SK-N-SH (cell line): ENCODE measurements at regions not wholly inside any gene's neighbourhood (a gene's known extent, or its start where the extent isn't known, plus 50 kb on each side); places are given as distances from the start of the nearest gene placed in this dataset.

Experiments
- CTCF ChIA-PET: fragments of 300-600, 350-600 bp; formaldehyde crosslinking; extraction: SDS; loops from one replicate; lab custom pipeline; 2021; lab: Yijun Ruan, JAX
- POLR2A ChIA-PET: fragments of 350-600 bp; sonication (Branson Sonifier 250); formaldehyde crosslinking; extraction: SDS; loops from one replicate; lab custom pipeline; 2020; ENCODE audit warnings: antibody characterized with exemption, inconsistent platforms; lab: Yijun Ruan, JAX
- DNase-seq: peaks from one replicate; pipeline ENCODE4 v3.0.0; 2012
- H2AFZ ChIP-seq: fragments of 200-600 bp; sonication (generic); 2 replicates; pipeline ENCODE4 v1.8.1; 2016; ENCODE audit warnings: antibody characterized with exemption, mild to moderate bottlenecking, low read depth
- H3F3A ChIP-seq: fragments of 200-600 bp; sonication (generic); replicated peaks from 2 replicates; pipeline ENCODE3; 2016; ENCODE audit warnings: antibody characterized with exemption, mild to moderate bottlenecking; ENCODE audit not compliant: insufficient read depth
- H3K27ac ChIP-seq, 2 experiments: fragments of 200-500 bp in 1 of 2; fragments of 200-600 bp in 1 of 2; sonication (Bioruptor generic) in 1 of 2; sonication (generic), shearing (Covaris generic) in 1 of 2; 2 replicates each; pipeline versions ENCODE4 v1.5.1 to v1.6.1; 2014 to 2016; ENCODE audit warnings: low read depth in 2 of 2, inconsistent platforms in 1 of 2, low read length in 1 of 2, mild to moderate bottlenecking in 1 of 2, mixed read lengths in 1 of 2
- H3K27me3 ChIP-seq: fragments of 200-600 bp; sonication (generic), shearing (Covaris generic); 2 replicates; pipeline ENCODE4 v1.6.1; 2016; ENCODE audit warnings: mixed run types; ENCODE audit not compliant: insufficient read depth
- H3K36me3 ChIP-seq, 2 experiments: fragments of 200-500 bp in 1 of 2; fragments of 200-600 bp in 1 of 2; sonication (Bioruptor generic) in 1 of 2; sonication (generic) in 1 of 2; replicated peaks in 1 of 2; 2 replicates each; pipeline versions ENCODE3 to v1.5.1; 2014 to 2016; ENCODE audit warnings: low read length in 1 of 2, mild to moderate bottlenecking in 1 of 2; ENCODE audit not compliant: insufficient read depth in 2 of 2, control insufficient read depth in 1 of 2
- H3K4me1 ChIP-seq, 2 experiments: fragments of 200-500 bp in 1 of 2; fragments of 200-600 bp in 1 of 2; sonication (Bioruptor generic) in 1 of 2; sonication (generic), shearing (Covaris generic) in 1 of 2; 2 replicates each; pipeline versions ENCODE4 v1.5.1 to v1.6.1; 2014 to 2016; ENCODE audit warnings: low read depth in 1 of 2, low read length in 1 of 2, mixed run types in 1 of 2; ENCODE audit not compliant: insufficient read depth in 2 of 2, control insufficient read depth in 1 of 2
- H3K4me2 ChIP-seq: fragments of 200-600 bp; sonication (generic), shearing (Covaris generic); 2 replicates; pipeline ENCODE4 v1.6.1; 2017; ENCODE audit warnings: mixed run types
- H3K4me3 ChIP-seq, 2 experiments: fragments of 200-500 bp in 1 of 2; fragments of 200-600 bp in 1 of 2; sonication (Bioruptor generic) in 1 of 2; sonication (generic), shearing (Covaris generic) in 1 of 2; 2 replicates each; pipeline versions ENCODE4 v1.5.1 to v1.8.1; 2014 to 2016; ENCODE audit warnings: low read depth in 2 of 2, inconsistent platforms in 1 of 2, low read length in 1 of 2, mild to moderate bottlenecking in 1 of 2, mixed read lengths in 1 of 2, moderate library complexity in 1 of 2
- H3K79me2 ChIP-seq: fragments of 200-600 bp; sonication (generic); 2 replicates; pipeline ENCODE4 v1.8.1; 2017; ENCODE audit warnings: mild to moderate bottlenecking; ENCODE audit not compliant: insufficient read depth
- H3K9ac ChIP-seq: fragments of 200-600 bp; sonication (generic); 2 replicates; pipeline ENCODE4 v1.6.1; 2017; ENCODE audit warnings: mixed run types
- H3K9me2 ChIP-seq: fragments of 200-600 bp; sonication (generic); 2 replicates; pipeline ENCODE4 v1.6.1; 2017; ENCODE audit warnings: mixed run types
- H3K9me3 ChIP-seq: fragments of 200-600 bp; sonication (generic); 2 replicates; pipeline ENCODE4 v1.6.1; 2017; ENCODE audit warnings: mixed run types, mild to moderate bottlenecking, moderate library complexity
- H4K20me1 ChIP-seq: fragments of 200-600 bp; sonication (generic); 2 replicates; pipeline ENCODE4 v1.6.1; 2017; ENCODE audit warnings: mild to moderate bottlenecking, mixed run types; ENCODE audit not compliant: insufficient read depth
- CHD2 ChIP-seq: fragments of 150-350 bp; IDR thresholded peaks from 2 replicates; pipeline ENCODE4 v1.6.1; 2018; ENCODE audit warnings: low read length; ENCODE audit not compliant: partially characterized antibody
- ELF1 ChIP-seq: IDR thresholded peaks from 2 replicates; pipeline ENCODE4 v1.4.0; 2012
- EP300 ChIP-seq, 2 experiments: IDR thresholded peaks; 2 replicates each; pipeline versions ENCODE4 v1.4.0 to v1.6.1; 2012; ENCODE audit warnings: borderline replicate concordance in 1 of 2, low read depth in 1 of 2, low read length in 1 of 2
- GATA2 ChIP-seq: sonication (generic); formaldehyde crosslinking; IDR thresholded peaks from 2 replicates; pipeline ENCODE4 v1.5.0; 2020; ENCODE audit warnings: mild to moderate bottlenecking, missing genetic modification reagents
- IRF3 ChIP-seq: fragments of 150-350 bp; IDR thresholded peaks from 2 replicates; pipeline ENCODE4 v1.6.1; 2016; ENCODE audit warnings: mild to moderate bottlenecking, low read depth, low read length
- MAX ChIP-seq: IDR thresholded peaks from 2 replicates; pipeline ENCODE4 v1.4.0; 2012; ENCODE audit warnings: low read depth
- MEF2A ChIP-seq: IDR thresholded peaks from 2 replicates; pipeline ENCODE4 v1.4.0; 2012; ENCODE audit warnings: low read depth, borderline replicate concordance
- MXI1 ChIP-seq: IDR thresholded peaks from 2 replicates; pipeline ENCODE4 v1.6.1; 2012; ENCODE audit warnings: mild to moderate bottlenecking, low read depth, low read length, improper control_type of control experiment
- POLR2AphosphoS5 ChIP-seq: IDR thresholded peaks from 2 replicates; pipeline ENCODE4 v1.6.1; 2012; ENCODE audit warnings: low read depth, low read length
- RAD21 ChIP-seq: IDR thresholded peaks from 2 replicates; pipeline ENCODE4 v1.6.1; 2012; ENCODE audit warnings: mild to moderate bottlenecking, low read length
- RCOR1 ChIP-seq: fragments of 150-350 bp; IDR thresholded peaks from 2 replicates; pipeline ENCODE4 v1.6.1; 2017; ENCODE audit warnings: antibody characterized with exemption, low read length
- REST ChIP-seq: IDR thresholded peaks from 2 replicates; pipeline ENCODE4 v1.6.1; 2012; ENCODE audit warnings: mild to moderate bottlenecking, low read depth, low read length, moderate library complexity
- RFX5 ChIP-seq: IDR thresholded peaks from 2 replicates; pipeline ENCODE4 v1.6.1; 2012; ENCODE audit warnings: mild to moderate bottlenecking, improper control_type of control experiment, low read length
- SIN3A ChIP-seq: IDR thresholded peaks from 2 replicates; pipeline ENCODE4 v1.6.1; 2012; ENCODE audit warnings: low read depth, mild to moderate bottlenecking, low read length, moderate library complexity, borderline replicate concordance
- TAF1 ChIP-seq: IDR thresholded peaks from 2 replicates; pipeline ENCODE4 v1.6.1; 2012; ENCODE audit warnings: low read depth, mild to moderate bottlenecking, low read length, moderate library complexity, borderline replicate concordance
- USF1 ChIP-seq: IDR thresholded peaks from 2 replicates; pipeline ENCODE4 v1.4.0; 2012; ENCODE audit warnings: low read depth, borderline replicate concordance
- USF2 ChIP-seq: fragments of 150-350 bp; IDR thresholded peaks from 2 replicates; pipeline ENCODE4 v1.6.1; 2017; ENCODE audit warnings: antibody characterized with exemption, low read length, low read depth, borderline replicate concordance
- YY1 ChIP-seq: IDR thresholded peaks from 2 replicates; pipeline ENCODE4 v1.4.0; 2012; ENCODE audit warnings: low read depth, mild to moderate bottlenecking
- ZBTB33 ChIP-seq: IDR thresholded peaks from 2 replicates; pipeline ENCODE4 v1.4.0; 2012; ENCODE audit warnings: low read depth, borderline replicate concordance
- WGBS: methylation state at CpG from one replicate; pipeline ENCODE4 v1.1.6; 2017; ENCODE audit warnings: low lambda C conversion rate; 5-methylcytosine and 5-hydroxymethylcytosine counted together

- CTCF ChIA-PET: interaction anchor here (1.1 kb wide), 1 partner anchor 413 kb away, joined by 4 read pairs; no protein-coding TSS in a partner anchor
- TF ChIP-seq ELF1: no peak
- no peak for TF ChIP-seq MXI1
- TF ChIP-seq IRF3: no peak
- TF ChIP-seq RAD21: no peak
- TF ChIP-seq GATA2 (CRISPR knock-in tag): no peak
- TF ChIP-seq CHD2: no peak
- TF ChIP-seq RFX5: no peak
- TF ChIP-seq TAF1: no peak
- TF ChIP-seq SIN3A: no peak
- TF ChIP-seq MAX: no peak
- TF ChIP-seq, all 33 proteins: peak for 0
- H3K4me3 ChIP-seq: no peak overlapping the region
- H3K9me3 ChIP-seq: no peaks in the 10 kb centered on the region
- no peaks in the 10 kb centered on the region; a peak in 1 of 4 replicates for H3K4me1 ChIP-seq
- DNase-seq: no peak
- POLR2A ChIA-PET: no interaction called here
- no peak overlapping the region for H3K4me2 ChIP-seq
- H3K9me2 ChIP-seq: no peaks in the 10 kb centered on the region
- H2AFZ ChIP-seq: no peak overlapping the region
- no peaks in the 10 kb centered on the region for H3K36me3 ChIP-seq
- no peaks in the 10 kb centered on the region for H3K27me3 ChIP-seq
- H3K27ac ChIP-seq: no peak overlapping the region
- no peaks in the 10 kb centered on the region for H3F3A ChIP-seq
- 100% methylated on average over 5 of the region's 26 CpGs for WGBS
- no peaks in the 10 kb centered on the region for H4K20me1 ChIP-seq
- no peaks in the 10 kb centered on the region for H3K79me2 ChIP-seq
- no peak overlapping the region for H3K9ac ChIP-seq
These were observed 140.3 kb downstream of the CRYBB2 start for GRCh38 chr22:25359601-25360261.

- H3K4me1 ChIP-seq: no peaks in the 10 kb centered on the region; a peak in 1 of 4 replicates
- H3F3A ChIP-seq: no peaks in the 10 kb centered on the region
- ChIA-PET POLR2A (no interaction called here), CTCF (interaction anchor here (1.1 kb wide), 1 partner anchor 413 kb away, joined by 4 read pairs; no protein-coding TSS in a partner anchor)
- H3K9me3 ChIP-seq: no peaks in the 10 kb centered on the region
- H4K20me1 ChIP-seq: no peaks in the 10 kb centered on the region
- no peak overlapping the region for H3K9ac ChIP-seq
- 100% methylated on average over 1 of the region's 12 CpGs for WGBS
- H3K79me2 ChIP-seq: no peaks in the 10 kb centered on the region
- H3K36me3 ChIP-seq: no peaks in the 10 kb centered on the region
- H3K4me3 ChIP-seq: no peak overlapping the region
- no peak overlapping the region for H3K4me2 ChIP-seq
- H2AFZ ChIP-seq: no peak overlapping the region
- no peak overlapping the region for H3K27ac ChIP-seq
- no peaks in the 10 kb centered on the region for H3K27me3 ChIP-seq
- H3K9me2 ChIP-seq: no peaks in the 10 kb centered on the region
- DNase-seq: no peak
- TF ChIP-seq MEF2A (no peak), RCOR1 (no peak), EP300 (IDR thresholded peaks at IDR 0.05; ENCODE audit: borderline replicate concordance in 1 of 2, low read depth in 1 of 2, low read length in 1 of 2) (no peak), REST (no peak), USF1 (no peak), YY1 (no peak), GATA2 (CRISPR knock-in tag) (no peak), POLR2AphosphoS5 (no peak), ZBTB33 (no peak), USF2 (no peak)
These were observed 141.0 kb downstream of the CRYBB2 start for GRCh38 chr22:25360411-25360810.
